ENCODE measurements at regions not wholly inside any gene's neighbourhood (a gene's known extent, or its start where the extent isn't known, plus 50 kb on each side); places are given as distances from the start of the nearest gene placed in this dataset.

GRCh38 chr15:46580924-46581323 is 946.1 kb downstream of the SQOR start:
- intact Hi-C loops (cut with DNase I), result no loop called here
- ATAC-seq (no peak), DNase-seq (no peak)
- no peaks in the 10 kb centered on the region for H3K36me3 ChIP-seq (replicated peaks in 1 of 2; ENCODE audit: insufficient read depth in 1 of 2, low read depth in 2 of 2)
- 48 to 52% methylated on average over 2 of the region's 2 CpGs for WGBS, 2 donors
- H3K4me1 ChIP-seq, result no peaks in the 10 kb centered on the region
- no peaks in the 10 kb centered on the region for H3K9me3 ChIP-seq
- H3K4me3 ChIP-seq, result no peak overlapping the region
- H3K27ac ChIP-seq, result no peak overlapping the region
- no peaks in the 10 kb centered on the region for H3K27me3 ChIP-seq
- TF ChIP-seq, protein P1, sequence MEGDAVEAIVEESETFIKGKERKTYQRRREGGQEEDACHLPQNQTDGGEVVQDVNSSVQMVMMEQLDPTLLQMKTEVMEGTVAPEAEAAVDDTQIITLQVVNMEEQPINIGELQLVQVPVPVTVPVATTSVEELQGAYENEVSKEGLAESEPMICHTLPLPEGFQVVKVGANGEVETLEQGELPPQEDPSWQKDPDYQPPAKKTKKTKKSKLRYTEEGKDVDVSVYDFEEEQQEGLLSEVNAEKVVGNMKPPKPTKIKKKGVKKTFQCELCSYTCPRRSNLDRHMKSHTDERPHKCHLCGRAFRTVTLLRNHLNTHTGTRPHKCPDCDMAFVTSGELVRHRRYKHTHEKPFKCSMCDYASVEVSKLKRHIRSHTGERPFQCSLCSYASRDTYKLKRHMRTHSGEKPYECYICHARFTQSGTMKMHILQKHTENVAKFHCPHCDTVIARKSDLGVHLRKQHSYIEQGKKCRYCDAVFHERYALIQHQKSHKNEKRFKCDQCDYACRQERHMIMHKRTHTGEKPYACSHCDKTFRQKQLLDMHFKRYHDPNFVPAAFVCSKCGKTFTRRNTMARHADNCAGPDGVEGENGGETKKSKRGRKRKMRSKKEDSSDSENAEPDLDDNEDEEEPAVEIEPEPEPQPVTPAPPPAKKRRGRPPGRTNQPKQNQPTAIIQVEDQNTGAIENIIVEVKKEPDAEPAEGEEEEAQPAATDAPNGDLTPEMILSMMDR (IDR thresholded peaks at IDR 0.05), result no peak
- no peak for TF ChIP-seq POLR2A (IDR thresholded peaks at IDR 0.05)

- Histone ChIP-seq H3K27ac (no peak overlapping the region), H3K4me1 (no peaks in the 10 kb centered on the region), H3K27me3 (no peaks in the 10 kb centered on the region), H3K4me3 (no peak overlapping the region), H3K9me3 (no peaks in the 10 kb centered on the region), H3K36me3 (replicated peaks in 1 of 2; ENCODE audit: insufficient read depth in 1 of 2, low read depth in 2 of 2) (no peaks in the 10 kb centered on the region)
- TF ChIP-seq POLR2A (IDR thresholded peaks at IDR 0.05), result no peak
- TF ChIP-seq, protein P1 (IDR thresholded peaks at IDR 0.05), result no peak
- intact Hi-C loops (cut with DNase I), result no loop called here
- 79 to 82% methylated on average over 4 of the region's 4 CpGs for WGBS, 2 donors
- DNase-seq, result no peak
- ATAC-seq, result no peak
Observed at GRCh38 chr15:46589088-46589487, 954.3 kb downstream of the SQOR start.

DNA sequence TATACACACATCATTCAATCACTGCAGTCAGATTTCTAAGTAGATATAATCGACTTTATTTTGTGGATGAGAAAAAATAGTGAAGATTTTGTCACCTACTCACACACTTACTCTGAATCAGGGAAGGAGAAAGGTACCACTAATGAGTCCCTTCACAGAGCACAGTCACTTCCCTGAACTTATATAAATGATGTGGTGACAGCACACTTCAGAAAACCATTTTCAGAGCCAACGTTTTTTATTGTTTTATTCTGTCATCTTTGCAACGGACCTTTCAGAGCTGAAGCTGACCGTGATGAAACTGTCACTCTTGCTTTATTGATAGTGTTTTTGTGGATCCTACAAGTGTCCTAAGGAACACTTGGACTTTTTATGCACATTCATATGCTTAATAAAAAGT is 956.6 kb downstream of the SQOR start:
- no peaks in the 10 kb centered on the region for H3K27me3 ChIP-seq
- no peaks in the 10 kb centered on the region for H3K9me3 ChIP-seq
- H3K4me3 ChIP-seq, result no peak overlapping the region
- H3K36me3 ChIP-seq (replicated peaks in 1 of 2; ENCODE audit: insufficient read depth in 1 of 2, low read depth in 2 of 2), result no peaks in the 10 kb centered on the region
- ATAC-seq, result no peak
- no peaks in the 10 kb centered on the region for H3K4me1 ChIP-seq
- no peak for DNase-seq
- WGBS, 2 donors, result 53 to 63% methylated on average over 4 of the region's 4 CpGs
- intact Hi-C loops (cut with DNase I), result no loop called here
- TF ChIP-seq POLR2A (IDR thresholded peaks at IDR 0.05), result no peak
- TF ChIP-seq, protein P1 (IDR thresholded peaks at IDR 0.05), result no peak
- H3K27ac ChIP-seq, result no peak overlapping the region

DNA sequence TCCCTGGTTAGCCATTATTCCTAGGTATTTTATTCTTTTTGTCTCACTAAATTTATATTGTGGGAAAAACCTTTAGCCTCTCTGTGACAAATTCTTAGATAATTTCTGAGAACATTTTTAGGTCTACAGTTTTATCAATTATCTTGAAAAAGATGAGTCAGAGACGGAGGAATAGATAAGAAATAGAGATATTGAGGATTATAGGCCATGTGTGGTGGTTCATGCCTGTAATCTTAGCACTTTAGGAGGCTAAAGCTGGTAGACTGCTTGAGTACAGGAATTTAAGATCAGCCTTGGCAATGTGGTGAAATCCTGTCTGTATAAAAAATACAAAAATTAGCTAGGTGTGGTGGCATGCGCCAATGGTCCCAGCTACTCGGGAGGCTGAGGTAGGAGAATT is 960.2 kb downstream of the SQOR start:
- ATAC-seq (no peak), DNase-seq (no peak)
- no peak overlapping the region for H3K4me3 ChIP-seq
- intact Hi-C loops (cut with DNase I), result no loop called here
- TF ChIP-seq POLR2A (IDR thresholded peaks at IDR 0.05), result no peak
- TF ChIP-seq, protein P1 (IDR thresholded peaks at IDR 0.05), result no peak
- H3K36me3 ChIP-seq (replicated peaks in 1 of 2; ENCODE audit: insufficient read depth in 1 of 2, low read depth in 2 of 2), result no peaks in the 10 kb centered on the region
- H3K4me1 ChIP-seq, result no peaks in the 10 kb centered on the region
- H3K9me3 ChIP-seq, result no peaks in the 10 kb centered on the region
- H3K27ac ChIP-seq, result no peak overlapping the region
- H3K27me3 ChIP-seq, result no peaks in the 10 kb centered on the region
- 81 to 89% methylated on average over 3 of the region's 3 CpGs for WGBS, 2 donors

DNA sequence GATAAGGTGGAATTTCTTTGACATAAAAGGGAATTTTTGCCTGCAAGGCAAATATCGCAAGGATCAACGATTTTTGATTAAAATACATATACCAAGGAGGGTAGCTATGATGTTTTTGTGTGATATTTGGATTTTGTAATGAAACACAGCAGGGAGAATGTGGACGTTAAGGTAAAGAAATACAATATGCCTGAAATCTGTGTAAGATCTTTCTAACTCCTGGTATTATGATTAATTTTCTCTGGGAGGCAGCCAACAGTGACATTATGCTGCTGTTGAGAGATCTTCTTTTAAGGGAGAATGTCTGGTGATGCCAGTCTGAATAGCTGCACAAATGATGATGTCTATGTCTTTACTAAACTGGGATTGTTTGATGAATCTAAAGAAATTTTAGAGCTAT is 972.2 kb downstream of the SQOR start:
- Histone ChIP-seq H3K27me3 (no peaks in the 10 kb centered on the region), H3K4me1 (no peaks in the 10 kb centered on the region), H3K27ac (no peak overlapping the region), H3K9me3 (no peaks in the 10 kb centered on the region), H3K4me3 (no peak overlapping the region), H3K36me3 (replicated peaks in 1 of 2; ENCODE audit: insufficient read depth in 1 of 2, low read depth in 2 of 2) (no peaks in the 10 kb centered on the region)
- DNase-seq, result no peak
- TF ChIP-seq, protein P1 (IDR thresholded peaks at IDR 0.05), result no peak
- no peak for TF ChIP-seq POLR2A (IDR thresholded peaks at IDR 0.05)
- no peak for ATAC-seq
- intact Hi-C loops (cut with DNase I), result no loop called here
- 53 to 62% methylated on average over 3 of the region's 3 CpGs for WGBS, 2 donors

Measured in body of pancreas (tissue), 4 donors.